ENCODE measurements at regions not wholly inside any gene's neighbourhood (a gene's known extent, or its start where the extent isn't known, plus 50 kb on each side); places are given as distances from the start of the nearest gene placed in this dataset.

- H3K79me2 ChIP-seq (ENCODE audit: control insufficient read depth, insufficient read depth, low read length) = no peaks in the 10 kb centered on the region
- H3K9me3 ChIP-seq (ENCODE audit: control extremely low read depth in 1 of 3, control insufficient read depth in 2 of 3, insufficient read depth in 1 of 3, low read length in 2 of 3) = peaks cover 0 to 3% (median 0%) of the 10 kb centered on the region in 3 donors
- no peaks in the 10 kb centered on the region for H3K36me3 ChIP-seq (replicated peaks in 1 of 2; ENCODE audit: control extremely low read depth in 1 of 2, control insufficient read depth in 1 of 2, extremely low read depth in 1 of 2, insufficient read depth in 2 of 2, low read length in 1 of 2)
- no peak overlapping the region for H3K4me2 ChIP-seq (replicated peaks; ENCODE audit: low read depth, low read length, poor library complexity, severe bottlenecking)
- no peaks in the 10 kb centered on the region for H3K4me1 ChIP-seq (ENCODE audit: control insufficient read depth in 2 of 2, insufficient read depth in 2 of 2, low read length in 2 of 2)
- no peak overlapping the region for H2AFZ ChIP-seq (ENCODE audit: insufficient read depth, low read depth, low read length, poor library complexity, severe bottlenecking)
- H3K27me3 Mint-ChIP-seq = no peaks in the 10 kb centered on the region
- H3K9ac ChIP-seq (ENCODE audit: low read length) = no peak overlapping the region
- intact Hi-C loops (cut with micrococcal nuclease) = no loop called here
- H3K4me1 Mint-ChIP-seq = no peaks in the 10 kb centered on the region
- H3K27ac ChIP-seq (ENCODE audit: low read length in 2 of 2) = no peak overlapping the region
- no CpG with 5 or more reads among the region's 4 CpGs for WGBS (ENCODE audit: insufficient coverage)
- H3K4me3 Mint-ChIP-seq = no peak overlapping the region
- no peak overlapping the region for H3K27ac Mint-ChIP-seq
- TF ChIP-seq CTCF (IDR thresholded peaks at IDR 0.05) = no peak
- TF ChIP-seq EZH2 (IDR thresholded peaks at IDR 0.05; ENCODE audit: borderline replicate concordance, insufficient read depth, low read depth, low read length, poor library complexity, severe bottlenecking) = no peak
- H4K20me1 ChIP-seq (ENCODE audit: control insufficient read depth, insufficient read depth, low read length, poor library complexity, severe bottlenecking) = no peaks in the 10 kb centered on the region
- ChIA-PET POLR2A (no interaction called here), CTCF (no interaction called here)
- ATAC-seq (ENCODE audit: low read depth) (no peak), DNase-seq (no peak)
- no peak overlapping the region for H3K4me3 ChIP-seq (ENCODE audit: control extremely low read depth in 1 of 5, extremely low read depth in 1 of 5, insufficient read depth in 1 of 5, low read depth in 2 of 5, low read length in 4 of 5)
- no peaks in the 10 kb centered on the region for H3K27me3 ChIP-seq (replicated peaks in 1 of 4; ENCODE audit: control extremely low read depth in 1 of 4, control insufficient read depth in 3 of 4, insufficient read depth in 4 of 4, low read length in 3 of 4)
- peaks cover 3% of the 10 kb centered on the region for H3K9me3 Mint-ChIP-seq (ENCODE audit: insufficient read depth)
Measured at GRCh38 chr7:13826752-13827151, 162.7 kb downstream of the ETV1 start.

- ATAC-seq (ENCODE audit: low read depth) (no peak), DNase-seq (no peak)
- Histone ChIP-seq H2AFZ (ENCODE audit: insufficient read depth, low read depth, low read length, poor library complexity, severe bottlenecking) (no peak overlapping the region), H3K4me1 (ENCODE audit: control insufficient read depth in 2 of 2, insufficient read depth in 2 of 2, low read length in 2 of 2) (no peaks in the 10 kb centered on the region), H3K4me3 (ENCODE audit: control extremely low read depth in 1 of 5, extremely low read depth in 1 of 5, insufficient read depth in 1 of 5, low read depth in 2 of 5, low read length in 4 of 5) (no peak overlapping the region), H3K36me3 (replicated peaks in 1 of 2; ENCODE audit: control extremely low read depth in 1 of 2, control insufficient read depth in 1 of 2, extremely low read depth in 1 of 2, insufficient read depth in 2 of 2, low read length in 1 of 2) (no peaks in the 10 kb centered on the region), H3K27ac (ENCODE audit: low read length in 2 of 2) (no peak overlapping the region), H4K20me1 (ENCODE audit: control insufficient read depth, insufficient read depth, low read length, poor library complexity, severe bottlenecking) (no peaks in the 10 kb centered on the region), H3K27me3 (replicated peaks in 1 of 4; ENCODE audit: control extremely low read depth in 1 of 4, control insufficient read depth in 3 of 4, insufficient read depth in 4 of 4, low read length in 3 of 4) (no peaks in the 10 kb centered on the region), H3K9me3 (ENCODE audit: control extremely low read depth in 1 of 3, control insufficient read depth in 2 of 3, insufficient read depth in 1 of 3, low read length in 2 of 3) (peaks cover 0 to 3% (median 0%) of the 10 kb centered on the region in 3 donors), H3K79me2 (ENCODE audit: control insufficient read depth, insufficient read depth, low read length) (no peaks in the 10 kb centered on the region), H3K9ac (ENCODE audit: low read length) (no peak overlapping the region), H3K4me2 (replicated peaks; ENCODE audit: low read depth, low read length, poor library complexity, severe bottlenecking) (no peak overlapping the region)
- intact Hi-C loops (cut with micrococcal nuclease) = no loop called here
- ChIA-PET CTCF (no interaction called here), POLR2A (no interaction called here)
- 57% methylated on average over 1 of the region's 5 CpGs for WGBS (ENCODE audit: insufficient coverage)
- Mint-ChIP-seq H3K9me3 (ENCODE audit: insufficient read depth) (peaks cover 3% of the 10 kb centered on the region), H3K27me3 (no peaks in the 10 kb centered on the region), H3K27ac (no peak overlapping the region), H3K4me3 (no peak overlapping the region), H3K4me1 (no peaks in the 10 kb centered on the region)
- TF ChIP-seq EZH2 (IDR thresholded peaks at IDR 0.05; ENCODE audit: borderline replicate concordance, insufficient read depth, low read depth, low read length, poor library complexity, severe bottlenecking) (no peak), CTCF (IDR thresholded peaks at IDR 0.05) (no peak)
Measured at GRCh38 chr7:13827716-13828115, 161.8 kb downstream of the ETV1 start.
